Vagina (tissue), 2 donors: ENCODE measurements at regions not wholly inside any gene's neighbourhood (a gene's known extent, or its start where the extent isn't known, plus 50 kb on each side); places are given as distances from the start of the nearest gene placed in this dataset.

ENCODE experiments used
- DNase-seq, 2 donors: peaks; one replicate each; pipeline ENCODE4 v3.0.0-alpha.2; 2017; ENCODE audit errors: extremely low spot score in 2 of 2
- H3K27ac ChIP-seq: fragments of 200-600 bp; sonication (generic); one replicate; pipeline ENCODE4 v1.5.1; 2019
- H3K27me3 ChIP-seq: fragments of 200-600 bp; sonication (generic); one replicate; pipeline ENCODE4 v1.5.1; 2019
- H3K36me3 ChIP-seq, 2 donors: fragments of 200-600 bp; sonication (generic); one replicate each; pipeline ENCODE4 v1.5.1; 2017 to 2019
- H3K4me1 ChIP-seq: fragments of 200-600 bp; sonication (generic); one replicate; pipeline ENCODE4 v1.5.1; 2019
- H3K4me3 ChIP-seq, 2 donors: fragments of 200-600 bp; sonication (generic); 1 replicate in 1 of 2; 2 replicates in 1 of 2; pipeline ENCODE4 v1.5.1; 2016 to 2019
- H3K9me3 ChIP-seq: fragments of 200-600 bp; sonication (generic); one replicate; pipeline ENCODE4 v1.5.1; 2019
- POLR2A ChIP-seq, 2 donors: fragments of 450-650 bp; IDR thresholded peaks; one replicate each; pipeline ENCODE4 v1.6.1; 2017; ENCODE audit warnings: antibody characterized with exemption in 2 of 2, mild to moderate bottlenecking in 2 of 2, moderate library complexity in 2 of 2
- POLR2AphosphoS5 ChIP-seq, 2 donors: sonication (generic); formaldehyde crosslinking; IDR thresholded peaks; one replicate each; pipeline ENCODE4 v1.9.0; 2017; ENCODE audit warnings: antibody characterized with exemption in 2 of 2, mild to moderate bottlenecking in 2 of 2, low read depth in 1 of 2; ENCODE audit not compliant: insufficient read depth in 1 of 2
- intact Hi-C: fragments of 100-400 bp; cut with DNase I; formaldehyde crosslinking; loops from one replicate; pipeline ENCODE4 v1.15.1; 2023
- TF ChIP-seq, protein P1 (sequence below), 3 experiments: fragments of 450-650 bp in 2 of 3; fragments of 200-600 bp in 1 of 3; sonication (generic) in 1 of 3; IDR thresholded peaks; one replicate each; pipeline ENCODE4 v1.5.1; 2017 to 2019; ENCODE audit warnings: antibody characterized with exemption in 3 of 3, mild to moderate bottlenecking in 2 of 3, moderate library complexity in 2 of 3

DNA sequence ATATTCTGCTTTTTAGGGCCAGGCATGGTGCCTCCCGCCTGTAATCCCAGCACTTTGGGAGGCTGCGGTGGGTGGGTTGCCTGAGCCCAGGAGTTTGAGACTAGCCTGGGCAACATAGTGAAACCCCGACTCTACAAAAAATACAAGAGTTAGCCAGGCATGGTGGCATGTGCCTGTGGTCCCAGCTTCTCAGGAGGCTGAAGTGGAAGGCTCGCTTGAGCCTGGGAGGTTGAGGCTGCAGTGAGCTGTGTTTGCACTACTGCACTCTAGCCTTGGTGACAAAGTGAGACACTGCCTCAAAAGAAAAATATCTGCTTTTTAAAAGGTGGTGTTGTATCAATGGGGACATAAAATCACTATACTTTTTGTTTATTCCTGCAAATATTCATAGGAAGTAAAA, 112.8 kb downstream of the C3orf38 start:
- DNase-seq = no peak
- no peaks in the 10 kb centered on the region for H3K9me3 ChIP-seq
- no peak overlapping the region for H3K27ac ChIP-seq
- H3K27me3 ChIP-seq = no peaks in the 10 kb centered on the region
- TF ChIP-seq POLR2AphosphoS5 (IDR thresholded peaks at IDR 0.05; ENCODE audit: insufficient read depth in 1 of 2, low read depth in 1 of 2) (no peak), POLR2A (IDR thresholded peaks at IDR 0.05) (no peak)
- TF ChIP-seq, protein P1, sequence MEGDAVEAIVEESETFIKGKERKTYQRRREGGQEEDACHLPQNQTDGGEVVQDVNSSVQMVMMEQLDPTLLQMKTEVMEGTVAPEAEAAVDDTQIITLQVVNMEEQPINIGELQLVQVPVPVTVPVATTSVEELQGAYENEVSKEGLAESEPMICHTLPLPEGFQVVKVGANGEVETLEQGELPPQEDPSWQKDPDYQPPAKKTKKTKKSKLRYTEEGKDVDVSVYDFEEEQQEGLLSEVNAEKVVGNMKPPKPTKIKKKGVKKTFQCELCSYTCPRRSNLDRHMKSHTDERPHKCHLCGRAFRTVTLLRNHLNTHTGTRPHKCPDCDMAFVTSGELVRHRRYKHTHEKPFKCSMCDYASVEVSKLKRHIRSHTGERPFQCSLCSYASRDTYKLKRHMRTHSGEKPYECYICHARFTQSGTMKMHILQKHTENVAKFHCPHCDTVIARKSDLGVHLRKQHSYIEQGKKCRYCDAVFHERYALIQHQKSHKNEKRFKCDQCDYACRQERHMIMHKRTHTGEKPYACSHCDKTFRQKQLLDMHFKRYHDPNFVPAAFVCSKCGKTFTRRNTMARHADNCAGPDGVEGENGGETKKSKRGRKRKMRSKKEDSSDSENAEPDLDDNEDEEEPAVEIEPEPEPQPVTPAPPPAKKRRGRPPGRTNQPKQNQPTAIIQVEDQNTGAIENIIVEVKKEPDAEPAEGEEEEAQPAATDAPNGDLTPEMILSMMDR (IDR thresholded peaks at IDR 0.05) = no peak
- H3K4me3 ChIP-seq = no peak overlapping the region
- intact Hi-C loops = no loop called here
- no peaks in the 10 kb centered on the region for H3K36me3 ChIP-seq
- H3K4me1 ChIP-seq = no peaks in the 10 kb centered on the region

DNA sequence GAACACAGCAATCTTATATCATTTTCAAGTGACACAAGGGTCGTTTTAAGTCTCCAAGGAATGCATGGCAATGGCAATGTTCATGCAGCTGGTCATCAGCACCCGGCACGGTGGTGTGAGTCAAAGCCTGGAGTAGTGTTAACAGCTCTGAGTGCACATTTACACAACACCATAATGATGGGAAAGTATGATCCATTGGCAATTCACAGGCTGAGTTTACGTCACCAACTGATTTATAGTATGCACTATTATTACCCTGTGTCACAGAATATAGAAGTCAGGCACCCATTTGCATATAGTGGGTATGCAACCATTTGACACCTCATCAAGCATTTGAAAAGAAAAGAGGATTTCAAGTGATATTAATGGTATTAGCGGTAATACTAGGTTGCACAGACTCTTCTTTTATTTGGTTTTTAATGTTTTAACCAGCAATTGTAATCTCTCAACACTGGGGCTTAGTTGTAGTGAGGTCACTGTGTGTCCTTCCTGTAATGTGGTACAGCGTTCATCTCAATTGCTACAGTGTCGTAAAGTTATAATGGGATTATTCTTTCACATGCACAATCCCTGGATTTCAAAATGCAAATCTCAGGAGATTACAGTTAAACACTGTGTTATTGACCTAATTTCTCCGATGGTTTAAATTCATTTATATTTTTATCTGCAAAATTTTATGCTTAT, 113.8 kb downstream of the C3orf38 start:
- Histone ChIP-seq H3K4me3 (no peak overlapping the region), H3K36me3 (no peaks in the 10 kb centered on the region), H3K4me1 (no peaks in the 10 kb centered on the region), H3K27ac (no peak overlapping the region), H3K27me3 (no peaks in the 10 kb centered on the region), H3K9me3 (no peaks in the 10 kb centered on the region)
- TF ChIP-seq, protein P1 (IDR thresholded peaks at IDR 0.05) = no peak
- no peak for TF ChIP-seq POLR2A (IDR thresholded peaks at IDR 0.05)
- no peak for TF ChIP-seq POLR2AphosphoS5 (IDR thresholded peaks at IDR 0.05; ENCODE audit: insufficient read depth in 1 of 2, low read depth in 1 of 2)
- DNase-seq = no peak
- intact Hi-C loops = no loop called here

DNA sequence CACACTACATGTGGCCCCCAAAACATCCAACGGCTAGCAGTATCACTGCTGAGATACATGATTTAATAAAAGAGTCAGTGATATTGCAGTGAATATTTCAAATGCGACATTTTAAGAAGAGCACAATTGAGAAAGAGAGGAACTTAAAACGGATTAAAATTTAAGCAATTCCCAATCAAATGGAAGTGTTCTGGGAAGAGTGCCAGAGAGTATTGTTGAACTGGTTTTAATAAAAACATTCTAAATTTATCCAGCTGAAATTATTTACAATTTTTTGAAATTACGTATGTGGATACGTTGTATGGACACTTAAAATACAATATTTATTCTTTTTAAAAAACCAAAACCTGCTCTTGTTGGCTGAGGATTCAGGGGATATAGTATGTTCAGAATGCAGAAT, 117.7 kb downstream of the C3orf38 start:
- no peaks in the 10 kb centered on the region for H3K9me3 ChIP-seq
- H3K27ac ChIP-seq = no peak overlapping the region
- no peak overlapping the region for H3K4me3 ChIP-seq
- no peaks in the 10 kb centered on the region for H3K27me3 ChIP-seq
- no peaks in the 10 kb centered on the region for H3K36me3 ChIP-seq
- no peaks in the 10 kb centered on the region for H3K4me1 ChIP-seq
- DNase-seq = no peak
- intact Hi-C loops = no loop called here
- no peak for TF ChIP-seq POLR2A (IDR thresholded peaks at IDR 0.05)
- TF ChIP-seq POLR2AphosphoS5 (IDR thresholded peaks at IDR 0.05; ENCODE audit: insufficient read depth in 1 of 2, low read depth in 1 of 2) = no peak
- TF ChIP-seq, protein P1 (IDR thresholded peaks at IDR 0.05) = no peak

DNA sequence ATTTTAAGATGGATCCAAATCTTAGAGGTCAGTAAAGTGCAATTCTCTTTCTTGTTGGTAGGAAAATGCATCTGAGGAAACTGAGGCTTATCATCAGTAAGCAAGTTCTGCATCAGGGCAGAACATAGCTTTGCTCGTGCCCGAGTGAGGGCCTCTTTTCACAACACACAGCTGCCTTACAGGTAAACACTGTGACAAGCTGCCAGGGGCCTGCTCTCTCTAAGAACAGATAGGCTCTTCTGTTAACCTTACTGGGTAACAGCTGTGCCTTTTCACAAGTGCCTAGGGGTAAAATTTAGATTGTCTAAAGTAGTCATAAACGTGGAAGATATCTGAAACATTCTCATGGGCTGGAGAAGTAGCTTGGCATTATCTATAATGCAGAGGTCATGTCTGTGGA, 118.1 kb downstream of the C3orf38 start:
- H3K36me3 ChIP-seq = no peaks in the 10 kb centered on the region
- H3K27me3 ChIP-seq = no peaks in the 10 kb centered on the region
- no peak overlapping the region for H3K27ac ChIP-seq
- H3K9me3 ChIP-seq = no peaks in the 10 kb centered on the region
- H3K4me3 ChIP-seq = no peak overlapping the region
- intact Hi-C loops = no loop called here
- no peak for TF ChIP-seq POLR2AphosphoS5 (IDR thresholded peaks at IDR 0.05; ENCODE audit: insufficient read depth in 1 of 2, low read depth in 1 of 2)
- TF ChIP-seq, protein P1 (IDR thresholded peaks at IDR 0.05) = no peak
- TF ChIP-seq POLR2A (IDR thresholded peaks at IDR 0.05) = no peak
- no peaks in the 10 kb centered on the region for H3K4me1 ChIP-seq
- DNase-seq = no peak

DNA sequence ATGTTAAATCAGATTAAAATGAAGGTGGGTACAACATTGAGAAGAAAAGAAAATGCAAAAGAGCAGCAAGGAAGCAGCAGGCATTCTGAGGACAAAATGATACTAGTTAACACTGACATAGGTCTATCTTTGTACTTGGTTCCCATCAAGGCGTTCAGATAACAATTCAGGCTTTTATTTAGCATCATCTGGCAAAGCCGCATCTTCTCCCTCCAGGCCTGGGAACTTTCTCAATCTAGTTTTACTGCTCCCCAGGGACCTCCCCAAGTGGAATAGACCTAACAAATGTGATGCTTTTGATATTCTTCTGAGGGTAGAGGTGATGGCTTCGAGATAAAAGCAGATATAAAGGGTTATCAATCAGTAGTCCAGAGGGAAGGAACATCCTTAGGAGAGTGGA, 130.6 kb downstream of the C3orf38 start:
- intact Hi-C loops = no loop called here
- Histone ChIP-seq H3K27me3 (no peaks in the 10 kb centered on the region), H3K27ac (no peak overlapping the region), H3K4me1 (no peaks in the 10 kb centered on the region), H3K36me3 (no peaks in the 10 kb centered on the region), H3K9me3 (no peaks in the 10 kb centered on the region), H3K4me3 (no peak overlapping the region)
- no peak for DNase-seq
- no peak for TF ChIP-seq POLR2A (IDR thresholded peaks at IDR 0.05)
- no peak for TF ChIP-seq POLR2AphosphoS5 (IDR thresholded peaks at IDR 0.05; ENCODE audit: insufficient read depth in 1 of 2, low read depth in 1 of 2)
- TF ChIP-seq, protein P1 (IDR thresholded peaks at IDR 0.05) = no peak
